GM12864 (cell line): ENCODE measurements at regions not wholly inside any gene's neighbourhood (a gene's known extent, or its start where the extent isn't known, plus 50 kb on each side); places are given as distances from the start of the nearest gene placed in this dataset.

ENCODE experiments used
- DNase-seq: peaks from one replicate; pipeline ENCODE4 v3.0.0-alpha.2; 2011; ENCODE audit warnings: low read depth
- H3K4me3 ChIP-seq: 2 replicates; pipeline ENCODE4 v1.5.1; 2011; ENCODE audit warnings: mild to moderate bottlenecking, low read depth, low read length, control low read depth
- CTCF ChIP-seq: IDR thresholded peaks from 2 replicates; pipeline ENCODE4 v1.5.1; 2011; ENCODE audit warnings: low read depth, mild to moderate bottlenecking, moderate library complexity, low read length, control low read depth, inconsistent platforms; ENCODE audit errors: missing control alignments

- no peak overlapping the region for H3K4me3 ChIP-seq
- no peak for DNase-seq
- TF ChIP-seq CTCF: no peak
Observed at GRCh38 chr5:178808886-178809285, 50.9 kb upstream of the ZNF354B start.

- H3K4me3 ChIP-seq: no peak overlapping the region
- no peak for DNase-seq
- no peak for TF ChIP-seq CTCF
Observed at GRCh38 chr5:178801021-178801420, 58.7 kb upstream of the ZNF354B start.

- H3K4me3 ChIP-seq: no peak overlapping the region
- TF ChIP-seq CTCF: no peak
- no peak for DNase-seq
Observed at GRCh38 chr5:178797546-178798440, 62.0 kb upstream of the ZNF354B start.

- H3K4me3 ChIP-seq: no peak overlapping the region
- TF ChIP-seq CTCF: no peak
- no peak for DNase-seq
Observed at GRCh38 chr5:178797101-178797521, 62.6 kb upstream of the ZNF354B start.

- DNase-seq: no peak
- H3K4me3 ChIP-seq: no peak overlapping the region
- TF ChIP-seq CTCF: no peak
Observed at GRCh38 chr5:178796165-178796945, 63.4 kb upstream of the ZNF354B start.

GRCh38 chr5:178794433-178794832 lies 64.0 kb upstream of the ZNF354A start:
- no peak for TF ChIP-seq CTCF
- no peak overlapping the region for H3K4me3 ChIP-seq
- DNase-seq: no peak

GRCh38 chr5:178793696-178794095 lies 63.2 kb upstream of the ZNF354A start:
- no peak for TF ChIP-seq CTCF
- no peak for DNase-seq
- H3K4me3 ChIP-seq: no peak overlapping the region
